Skin of body (tissue), 1 donor: ENCODE measurements at regions not wholly inside any gene's neighbourhood (a gene's known extent, or its start where the extent isn't known, plus 50 kb on each side); places are given as distances from the start of the nearest gene placed in this dataset.

ENCODE experiments used
- DNase-seq: peaks from one replicate; lab custom pipeline; 2025; lab: John Stamatoyannopoulos, UW

DNA sequence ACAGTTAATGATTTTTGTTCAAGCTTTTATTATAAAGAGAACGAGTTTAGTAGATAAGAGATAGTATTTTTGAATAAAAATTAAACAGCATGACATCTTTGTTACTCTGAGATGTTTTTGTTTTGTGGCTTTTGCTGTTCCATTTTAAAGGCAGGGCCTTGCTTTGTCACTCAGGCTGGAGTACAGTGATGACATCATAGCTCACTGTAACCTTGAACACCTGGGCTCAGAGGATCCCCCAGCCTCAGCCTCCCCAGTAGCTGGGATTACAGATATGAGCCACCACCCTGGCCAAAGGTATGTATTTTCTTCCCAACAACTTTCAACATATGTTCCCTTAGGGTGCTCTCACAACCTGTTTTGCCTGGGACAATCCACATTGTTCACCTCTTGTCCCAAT, 730.9 kb upstream of the RGMB start:
- DNase-seq, result no peak

GRCh38 chr5:98042961-98043360, 730.5 kb upstream of the RGMB start:
- no peak for DNase-seq

- no peak for DNase-seq
Measured at GRCh38 chr5:98050583-98050982, 722.9 kb upstream of the RGMB start.

DNA sequence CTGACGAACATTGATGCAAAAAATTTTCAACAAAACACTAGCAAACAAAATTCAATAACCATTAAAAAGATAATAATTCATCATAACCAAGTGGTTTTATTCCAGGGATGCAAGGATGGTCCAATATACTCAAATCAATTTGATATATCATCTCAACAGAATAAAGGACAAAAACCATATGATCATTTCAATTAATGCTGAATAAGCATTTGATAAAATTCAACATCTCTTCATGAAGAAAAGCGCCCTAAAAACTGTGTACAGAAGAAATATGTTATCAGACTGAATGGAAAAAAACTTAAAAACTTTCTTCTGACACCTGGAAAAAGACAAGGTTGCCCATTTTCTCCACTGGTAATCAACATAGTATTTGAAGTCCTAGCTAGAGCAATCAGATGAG, 720.3 kb upstream of the RGMB start:
- no peak for DNase-seq

GRCh38 chr5:98060148-98060547, 713.3 kb upstream of the RGMB start:
- no peak for DNase-seq

DNA sequence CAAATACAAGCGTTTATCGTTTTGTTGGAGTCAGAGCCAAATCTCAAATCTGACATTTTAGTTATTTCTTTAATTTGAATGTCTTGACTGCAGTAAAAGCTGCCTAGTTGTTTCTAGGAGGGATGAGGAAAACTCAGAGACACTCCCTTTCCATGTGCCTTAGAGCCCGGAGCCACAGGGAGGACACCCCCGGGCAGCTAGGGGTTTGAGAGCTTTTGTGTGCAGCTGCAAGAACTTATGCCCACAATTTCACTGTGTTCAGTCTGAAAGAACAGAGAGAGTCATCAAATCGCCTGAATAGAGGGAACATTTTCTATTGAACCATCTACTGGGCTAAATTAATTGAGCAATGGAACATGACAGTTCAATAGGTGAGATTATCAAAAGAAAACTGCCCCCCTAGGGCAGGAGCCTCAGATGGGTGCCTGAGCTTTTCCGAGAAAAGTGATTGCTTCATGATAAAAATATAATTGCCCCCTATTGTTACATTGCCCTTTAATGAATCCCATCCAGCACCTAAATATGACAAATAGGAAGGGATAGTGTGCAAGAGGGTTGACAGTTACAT, 709.3 kb upstream of the RGMB start:
- no peak for DNase-seq

DNA sequence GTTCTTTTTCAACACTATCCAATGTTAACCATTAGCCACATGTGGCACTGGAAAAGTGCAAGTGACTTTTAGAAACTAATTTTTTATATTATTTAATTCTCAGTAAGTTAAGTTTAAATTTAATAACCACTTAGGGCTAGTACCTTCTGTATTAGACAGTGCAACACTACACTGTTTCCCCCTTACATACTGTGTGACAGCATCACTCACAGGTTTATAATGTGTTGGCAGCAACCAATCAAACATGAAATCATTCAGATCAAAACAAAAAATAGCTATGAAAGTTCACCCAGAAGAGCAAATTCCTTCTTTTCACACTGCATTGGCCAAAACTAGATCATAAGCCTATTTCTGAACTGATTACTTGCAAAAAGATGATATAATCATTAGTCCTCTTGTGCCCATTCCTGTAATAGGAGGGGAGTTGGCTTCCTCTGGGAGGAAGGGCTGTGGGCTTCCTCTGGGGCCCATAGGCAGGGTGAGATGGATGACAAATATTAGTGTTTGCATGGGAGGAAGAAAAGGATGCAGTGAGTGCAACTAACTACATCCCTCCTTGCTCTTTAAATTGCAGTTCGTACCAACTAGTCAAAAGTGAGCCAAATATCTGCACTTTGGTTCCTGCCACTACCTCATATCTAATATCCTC, 708.1 kb upstream of the RGMB start:
- DNase-seq, result no peak

- no peak for DNase-seq
Measured at GRCh38 chr5:98066910-98067309, 706.6 kb upstream of the RGMB start.

DNA sequence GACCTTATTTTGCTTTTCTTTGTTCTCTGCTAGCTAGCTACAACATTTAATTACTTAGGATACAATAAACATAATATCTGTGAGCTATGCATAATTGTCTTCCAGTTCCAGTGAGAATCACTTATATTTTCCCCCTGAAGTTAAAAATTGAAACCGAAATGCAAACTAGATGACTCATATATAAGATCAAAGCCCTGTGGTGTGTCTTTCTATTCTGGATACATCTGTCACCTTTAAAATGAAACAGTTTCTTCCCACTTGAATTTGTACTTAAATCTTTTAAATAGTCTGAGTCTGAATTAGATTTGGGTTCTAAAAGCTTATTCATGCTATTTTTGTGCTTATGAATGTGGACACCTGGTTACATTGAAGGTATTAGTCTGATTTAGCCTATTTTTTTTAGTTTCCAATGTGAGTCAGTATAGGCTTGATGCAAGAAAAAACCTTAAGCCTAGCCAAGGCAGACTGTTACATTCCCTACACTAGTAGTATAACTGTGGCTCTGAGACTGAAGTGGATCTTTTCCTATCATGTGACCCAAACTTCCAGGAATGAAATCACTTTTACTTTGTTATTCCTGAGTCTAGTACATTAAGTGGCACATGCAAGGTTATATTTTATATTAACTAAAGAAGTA, 703.5 kb upstream of the RGMB start:
- DNase-seq, result no peak

- DNase-seq, result no peak
Measured at GRCh38 chr5:98072921-98073320, 700.5 kb upstream of the RGMB start.

DNA sequence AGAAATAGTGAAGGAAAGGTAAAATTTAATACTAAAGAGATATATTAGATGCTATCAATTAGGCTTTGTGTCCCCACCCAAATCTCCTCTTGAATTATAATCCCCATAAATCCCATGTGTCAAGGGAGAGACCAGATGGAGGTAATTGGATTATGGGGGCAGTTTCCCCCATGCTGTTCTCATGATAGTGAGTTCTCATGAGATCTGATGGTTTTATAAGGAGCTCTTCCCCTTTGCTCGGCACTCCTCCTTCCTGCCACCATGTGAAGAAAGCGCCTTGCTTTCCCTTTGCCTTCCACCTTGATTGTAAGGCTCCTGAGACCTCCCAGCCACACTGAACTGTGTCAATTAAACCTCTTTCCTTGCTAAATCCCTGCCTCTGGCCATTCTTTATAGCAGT, 697.0 kb upstream of the RGMB start:
- no peak for DNase-seq

DNA sequence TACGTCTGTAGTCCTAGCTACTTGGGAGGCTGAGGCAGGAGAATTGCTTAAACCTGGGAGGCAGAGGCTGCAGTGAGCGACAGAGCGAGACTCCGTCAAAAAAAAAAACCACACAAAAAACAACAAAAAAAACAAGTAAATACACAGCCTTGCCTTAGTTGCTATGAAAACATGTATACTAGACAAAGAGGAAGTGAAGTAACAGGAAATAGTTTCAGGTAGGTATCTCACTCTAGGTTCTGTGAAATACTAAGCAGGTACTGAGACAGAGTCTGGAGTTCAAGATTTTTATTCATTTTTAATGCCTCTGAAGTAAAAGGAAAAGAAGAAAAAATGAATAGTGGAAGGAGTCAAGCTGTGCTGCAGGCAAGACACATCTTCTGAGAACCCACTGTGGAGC, 687.9 kb upstream of the RGMB start:
- DNase-seq, result no peak

- DNase-seq, result no peak
Measured at GRCh38 chr5:98095072-98095471, 678.4 kb upstream of the RGMB start.

DNA sequence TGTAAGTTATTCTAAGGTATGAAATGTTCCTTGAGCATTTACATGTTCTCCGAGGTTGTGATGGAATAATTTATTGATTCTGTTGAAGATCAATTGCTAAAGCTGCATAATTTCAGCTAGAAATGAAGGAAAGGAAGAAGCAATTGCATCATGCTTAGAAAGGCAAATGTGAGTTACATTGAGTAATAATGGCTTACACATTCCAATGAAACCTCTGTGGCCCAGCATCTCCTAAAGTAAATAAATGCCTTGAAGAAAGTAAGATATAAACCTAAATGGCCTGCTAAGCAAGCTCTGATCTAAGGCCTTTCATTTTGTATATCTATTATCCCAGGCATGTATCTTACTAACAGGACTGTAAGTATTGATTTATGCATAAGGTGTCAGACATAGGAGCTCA, 677.3 kb upstream of the RGMB start:
- DNase-seq, result no peak

DNA sequence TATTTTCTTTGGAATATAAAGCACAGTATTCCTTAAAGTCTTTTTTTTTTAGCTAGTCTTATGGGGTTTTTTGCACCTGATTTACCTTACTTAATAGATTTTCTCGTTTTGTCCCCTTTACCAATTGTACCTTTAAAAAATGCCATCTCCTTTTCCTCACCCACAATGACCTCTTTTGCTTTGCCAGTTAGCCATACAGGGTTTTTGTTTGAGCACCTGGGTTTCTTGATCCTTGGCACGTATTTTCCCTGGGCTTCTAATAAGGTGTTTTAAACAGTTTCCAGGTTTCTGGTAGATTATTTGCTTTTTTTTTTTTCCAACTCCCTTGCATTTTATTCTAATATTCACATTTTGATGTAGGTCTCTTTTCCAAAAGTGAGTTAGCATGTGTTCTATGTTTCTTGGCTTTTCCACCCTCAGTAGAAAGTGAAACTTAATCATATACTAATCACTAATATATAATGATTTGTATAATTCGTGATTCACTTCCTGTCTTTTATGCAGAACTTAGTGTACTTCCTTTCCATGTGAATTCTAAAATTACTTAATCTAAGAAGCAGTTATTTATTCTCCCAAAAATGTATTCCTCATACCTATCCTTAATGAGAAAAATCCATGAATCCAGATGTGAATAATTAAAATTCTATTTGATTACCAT, 673.9 kb upstream of the RGMB start:
- no peak for DNase-seq

GRCh38 chr5:98101131-98101530, 672.3 kb upstream of the RGMB start:
- no peak for DNase-seq

DNA sequence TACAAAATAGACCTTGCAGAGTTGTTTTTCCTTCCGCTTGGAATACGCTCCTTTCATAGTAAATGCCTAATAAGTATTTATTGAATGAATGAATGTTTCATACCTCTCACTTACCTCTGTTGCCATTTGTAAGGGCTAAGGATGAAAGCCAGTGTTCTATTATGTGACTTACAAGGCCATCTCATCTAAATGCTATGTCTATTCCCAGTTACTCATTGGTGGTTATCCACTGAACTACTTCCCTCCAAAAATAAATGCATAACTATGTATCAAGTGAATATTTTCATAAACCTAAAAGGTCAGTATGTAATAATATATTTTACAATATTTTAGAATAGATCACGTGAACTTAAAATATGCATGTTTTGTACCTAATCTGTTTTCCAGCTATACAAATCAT, 670.5 kb upstream of the RGMB start:
- no peak for DNase-seq

DNA sequence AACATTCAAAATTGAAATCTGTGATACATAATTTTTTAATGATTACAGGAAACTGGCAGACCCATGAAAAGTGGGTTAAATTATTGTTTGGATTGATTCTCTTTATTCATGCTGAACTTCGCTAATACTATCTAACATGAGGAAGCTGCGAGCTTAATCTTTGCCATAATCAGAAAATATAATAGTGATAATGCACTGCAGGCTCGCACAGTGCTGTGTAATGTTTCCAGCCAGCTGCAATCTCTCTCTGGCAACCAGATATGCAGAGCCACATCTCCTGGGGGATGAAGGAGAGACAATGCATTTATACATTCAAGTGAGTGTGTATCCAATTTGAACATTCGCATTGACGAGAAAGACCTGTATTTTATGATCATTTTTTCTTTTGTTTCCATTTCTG, 669.7 kb upstream of the RGMB start:
- DNase-seq, result no peak

DNA sequence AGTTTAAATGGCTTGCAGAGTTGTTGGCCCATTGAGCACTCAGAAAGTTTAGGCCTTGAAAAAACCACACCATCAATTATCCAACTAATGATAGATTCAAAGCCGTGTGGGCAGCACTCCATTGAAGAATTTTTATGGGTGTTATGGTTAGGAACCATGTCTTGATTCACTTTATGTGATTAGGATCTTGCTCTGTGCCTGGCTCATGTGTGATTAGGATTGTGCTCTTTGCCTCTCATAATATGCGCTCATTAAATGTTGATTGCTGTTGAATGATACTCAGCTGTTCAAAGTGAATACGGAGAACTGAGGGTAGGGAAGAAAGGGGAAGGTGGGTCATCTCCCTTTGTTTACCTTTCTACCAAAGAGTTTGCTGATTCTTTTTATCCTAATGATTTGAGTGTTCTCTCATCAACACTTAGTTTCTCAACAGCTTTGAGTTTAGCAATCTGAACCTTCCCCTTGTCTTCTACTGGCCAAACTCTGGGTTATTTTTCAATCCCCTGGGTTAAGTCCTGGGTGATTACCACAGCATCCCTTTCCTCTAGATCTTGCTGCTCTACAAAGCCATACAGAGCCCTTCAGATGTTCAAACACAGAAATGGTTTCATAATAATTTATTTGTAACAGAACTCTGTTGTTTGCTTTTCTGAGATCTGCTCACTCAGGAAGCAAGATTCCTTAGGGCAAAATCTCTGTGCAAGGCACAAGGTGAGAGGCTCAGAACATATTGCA, 668.8 kb upstream of the RGMB start:
- DNase-seq, result no peak

GRCh38 chr5:98105681-98106080, 667.8 kb upstream of the RGMB start:
- no peak for DNase-seq

- peak; percentile 61 for DNase-seq
Measured at GRCh38 chr5:98106116-98107031, 667.1 kb upstream of the RGMB start.
